Adrenal gland (tissue), 5 donors: ENCODE measurements at regions not wholly inside any gene's neighbourhood (a gene's known extent, or its start where the extent isn't known, plus 50 kb on each side); places are given as distances from the start of the nearest gene placed in this dataset.

Experiments
- POLR2A ChIP-seq, 2 donors: fragments of 450-650 bp; IDR thresholded peaks; one replicate each; pipeline ENCODE4 v1.6.1; 2017; ENCODE audit warnings: antibody characterized with exemption in 2 of 2, mild to moderate bottlenecking in 2 of 2, moderate library complexity in 1 of 2
- TF ChIP-seq, protein P1 (sequence below), 6 experiments: fragments of 450-650 bp in 4 of 6; fragments of 200-600 bp in 2 of 6; sonication (generic) in 1 of 6; IDR thresholded peaks; 1 replicate in 5 of 6; 2 replicates in 1 of 6; pipeline versions ENCODE4 v1.5.1 to v1.8.0; 2016 to 2021; ENCODE audit warnings: antibody characterized with exemption in 6 of 6, mild to moderate bottlenecking in 2 of 6, moderate library complexity in 1 of 6
- donor health status: DM: no; HTN: no; CAD: no.

- TF ChIP-seq, protein P1, sequence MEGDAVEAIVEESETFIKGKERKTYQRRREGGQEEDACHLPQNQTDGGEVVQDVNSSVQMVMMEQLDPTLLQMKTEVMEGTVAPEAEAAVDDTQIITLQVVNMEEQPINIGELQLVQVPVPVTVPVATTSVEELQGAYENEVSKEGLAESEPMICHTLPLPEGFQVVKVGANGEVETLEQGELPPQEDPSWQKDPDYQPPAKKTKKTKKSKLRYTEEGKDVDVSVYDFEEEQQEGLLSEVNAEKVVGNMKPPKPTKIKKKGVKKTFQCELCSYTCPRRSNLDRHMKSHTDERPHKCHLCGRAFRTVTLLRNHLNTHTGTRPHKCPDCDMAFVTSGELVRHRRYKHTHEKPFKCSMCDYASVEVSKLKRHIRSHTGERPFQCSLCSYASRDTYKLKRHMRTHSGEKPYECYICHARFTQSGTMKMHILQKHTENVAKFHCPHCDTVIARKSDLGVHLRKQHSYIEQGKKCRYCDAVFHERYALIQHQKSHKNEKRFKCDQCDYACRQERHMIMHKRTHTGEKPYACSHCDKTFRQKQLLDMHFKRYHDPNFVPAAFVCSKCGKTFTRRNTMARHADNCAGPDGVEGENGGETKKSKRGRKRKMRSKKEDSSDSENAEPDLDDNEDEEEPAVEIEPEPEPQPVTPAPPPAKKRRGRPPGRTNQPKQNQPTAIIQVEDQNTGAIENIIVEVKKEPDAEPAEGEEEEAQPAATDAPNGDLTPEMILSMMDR (IDR thresholded peaks at IDR 0.05) = no peak
- no peak for TF ChIP-seq POLR2A (IDR thresholded peaks at IDR 0.05)
Measured at GRCh38 chr2:18820966-18821365, 231.6 kb upstream of the NT5C1B start.
